Right lobe of liver (tissue), 4 donors: ENCODE measurements at regions not wholly inside any gene's neighbourhood (a gene's known extent, or its start where the extent isn't known, plus 50 kb on each side); places are given as distances from the start of the nearest gene placed in this dataset.

Experiments used
- POLR2A ChIP-seq: fragments of 450-650 bp; IDR thresholded peaks from one replicate; pipeline ENCODE4 v1.6.1; 2017; ENCODE audit warnings: antibody characterized with exemption, mild to moderate bottlenecking
- TF ChIP-seq, protein P1 (sequence below), 4 donors: fragments of 200-600 bp in 3 of 4; fragments of 450-650 bp in 1 of 4; IDR thresholded peaks; one replicate each; pipeline versions ENCODE4 v1.5.1 to v1.8.0; 2016 to 2022; ENCODE audit warnings: antibody characterized with exemption in 4 of 4, mild to moderate bottlenecking in 2 of 4
- donor health status: DM: no; HTN: no; CAD: no.
- donor health status: DM: no; HTN: no; CAD: no.
- donor health status: DM: no; HTN: yes; CAD: no.

DNA sequence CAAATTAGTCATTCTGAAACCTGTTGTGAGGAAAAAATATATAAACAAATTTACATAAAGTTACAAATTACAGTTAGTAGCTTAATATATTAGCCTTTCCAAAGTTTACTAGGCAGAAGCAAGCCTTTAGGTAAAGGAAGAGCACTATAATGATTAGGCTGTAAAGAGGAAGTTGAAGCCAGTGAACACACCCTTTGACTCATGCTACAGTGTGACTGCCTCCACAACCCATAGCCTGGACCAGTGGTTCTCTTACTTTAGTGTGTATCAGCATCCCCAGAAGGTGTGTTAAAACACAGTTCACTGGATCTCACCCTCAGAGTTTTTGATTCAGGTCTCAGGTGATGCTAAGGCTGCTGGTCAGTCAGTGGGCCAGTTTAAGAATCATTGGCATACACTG, 91.4 kb upstream of the DEFB112 start:
- TF ChIP-seq, protein P1, sequence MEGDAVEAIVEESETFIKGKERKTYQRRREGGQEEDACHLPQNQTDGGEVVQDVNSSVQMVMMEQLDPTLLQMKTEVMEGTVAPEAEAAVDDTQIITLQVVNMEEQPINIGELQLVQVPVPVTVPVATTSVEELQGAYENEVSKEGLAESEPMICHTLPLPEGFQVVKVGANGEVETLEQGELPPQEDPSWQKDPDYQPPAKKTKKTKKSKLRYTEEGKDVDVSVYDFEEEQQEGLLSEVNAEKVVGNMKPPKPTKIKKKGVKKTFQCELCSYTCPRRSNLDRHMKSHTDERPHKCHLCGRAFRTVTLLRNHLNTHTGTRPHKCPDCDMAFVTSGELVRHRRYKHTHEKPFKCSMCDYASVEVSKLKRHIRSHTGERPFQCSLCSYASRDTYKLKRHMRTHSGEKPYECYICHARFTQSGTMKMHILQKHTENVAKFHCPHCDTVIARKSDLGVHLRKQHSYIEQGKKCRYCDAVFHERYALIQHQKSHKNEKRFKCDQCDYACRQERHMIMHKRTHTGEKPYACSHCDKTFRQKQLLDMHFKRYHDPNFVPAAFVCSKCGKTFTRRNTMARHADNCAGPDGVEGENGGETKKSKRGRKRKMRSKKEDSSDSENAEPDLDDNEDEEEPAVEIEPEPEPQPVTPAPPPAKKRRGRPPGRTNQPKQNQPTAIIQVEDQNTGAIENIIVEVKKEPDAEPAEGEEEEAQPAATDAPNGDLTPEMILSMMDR (IDR thresholded peaks at IDR 0.05), result no peak
- no peak for TF ChIP-seq POLR2A
